ENCODE measurements at regions not wholly inside any gene's neighbourhood (a gene's known extent, or its start where the extent isn't known, plus 50 kb on each side); places are given as distances from the start of the nearest gene placed in this dataset.

DNA sequence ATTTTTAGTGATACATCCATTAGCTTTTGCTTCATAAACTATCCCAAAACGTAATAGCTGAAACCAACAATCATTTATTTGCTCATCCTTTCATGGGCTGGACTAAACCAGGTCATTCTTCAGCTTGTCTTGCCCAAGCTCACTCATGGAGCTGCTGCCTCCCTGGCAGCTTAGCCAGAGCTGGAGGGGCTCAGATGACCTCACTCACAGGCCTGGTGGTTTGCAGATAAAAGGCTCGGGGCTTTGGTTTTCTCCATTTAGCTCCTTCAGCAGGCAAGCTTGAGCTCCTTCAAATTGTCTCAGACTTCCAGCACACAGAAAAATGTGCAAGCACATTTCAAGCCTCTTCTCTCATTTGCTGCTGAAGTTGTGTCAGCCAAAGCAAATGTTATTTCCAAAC lies 139.1 kb downstream of the BTBD3 start:
- TF ChIP-seq KAT7 (CRISPR knock-in tag; IDR thresholded peaks at IDR 0.05; ENCODE audit: borderline replicate concordance) (no peak), ESRRA (CRISPR knock-in tag; IDR thresholded peaks at IDR 0.05; ENCODE audit: borderline replicate concordance) (no peak), TEAD1 (CRISPR knock-in tag; IDR thresholded peaks at IDR 0.05) (no peak), NFYB (CRISPR knock-in tag; conservative IDR thresholded peaks at IDR 0.05; ENCODE audit: low read depth) (no peak)
- TF ChIP-seq, protein P1, sequence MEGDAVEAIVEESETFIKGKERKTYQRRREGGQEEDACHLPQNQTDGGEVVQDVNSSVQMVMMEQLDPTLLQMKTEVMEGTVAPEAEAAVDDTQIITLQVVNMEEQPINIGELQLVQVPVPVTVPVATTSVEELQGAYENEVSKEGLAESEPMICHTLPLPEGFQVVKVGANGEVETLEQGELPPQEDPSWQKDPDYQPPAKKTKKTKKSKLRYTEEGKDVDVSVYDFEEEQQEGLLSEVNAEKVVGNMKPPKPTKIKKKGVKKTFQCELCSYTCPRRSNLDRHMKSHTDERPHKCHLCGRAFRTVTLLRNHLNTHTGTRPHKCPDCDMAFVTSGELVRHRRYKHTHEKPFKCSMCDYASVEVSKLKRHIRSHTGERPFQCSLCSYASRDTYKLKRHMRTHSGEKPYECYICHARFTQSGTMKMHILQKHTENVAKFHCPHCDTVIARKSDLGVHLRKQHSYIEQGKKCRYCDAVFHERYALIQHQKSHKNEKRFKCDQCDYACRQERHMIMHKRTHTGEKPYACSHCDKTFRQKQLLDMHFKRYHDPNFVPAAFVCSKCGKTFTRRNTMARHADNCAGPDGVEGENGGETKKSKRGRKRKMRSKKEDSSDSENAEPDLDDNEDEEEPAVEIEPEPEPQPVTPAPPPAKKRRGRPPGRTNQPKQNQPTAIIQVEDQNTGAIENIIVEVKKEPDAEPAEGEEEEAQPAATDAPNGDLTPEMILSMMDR (IDR thresholded peaks at IDR 0.05): no peak
- TF ChIP-seq, protein P2, sequence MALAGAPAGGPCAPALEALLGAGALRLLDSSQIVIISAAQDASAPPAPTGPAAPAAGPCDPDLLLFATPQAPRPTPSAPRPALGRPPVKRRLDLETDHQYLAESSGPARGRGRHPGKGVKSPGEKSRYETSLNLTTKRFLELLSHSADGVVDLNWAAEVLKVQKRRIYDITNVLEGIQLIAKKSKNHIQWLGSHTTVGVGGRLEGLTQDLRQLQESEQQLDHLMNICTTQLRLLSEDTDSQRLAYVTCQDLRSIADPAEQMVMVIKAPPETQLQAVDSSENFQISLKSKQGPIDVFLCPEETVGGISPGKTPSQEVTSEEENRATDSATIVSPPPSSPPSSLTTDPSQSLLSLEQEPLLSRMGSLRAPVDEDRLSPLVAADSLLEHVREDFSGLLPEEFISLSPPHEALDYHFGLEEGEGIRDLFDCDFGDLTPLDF (CRISPR knock-in tag; IDR thresholded peaks at IDR 0.05): no peak
- TF ChIP-seq, protein P3, sequence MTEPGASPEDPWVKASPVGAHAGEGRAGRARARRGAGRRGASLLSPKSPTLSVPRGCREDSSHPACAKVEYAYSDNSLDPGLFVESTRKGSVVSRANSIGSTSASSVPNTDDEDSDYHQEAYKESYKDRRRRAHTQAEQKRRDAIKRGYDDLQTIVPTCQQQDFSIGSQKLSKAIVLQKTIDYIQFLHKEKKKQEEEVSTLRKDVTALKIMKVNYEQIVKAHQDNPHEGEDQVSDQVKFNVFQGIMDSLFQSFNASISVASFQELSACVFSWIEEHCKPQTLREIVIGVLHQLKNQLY (CRISPR knock-in tag; IDR thresholded peaks at IDR 0.05): no peak
- TF ChIP-seq, protein P4, sequence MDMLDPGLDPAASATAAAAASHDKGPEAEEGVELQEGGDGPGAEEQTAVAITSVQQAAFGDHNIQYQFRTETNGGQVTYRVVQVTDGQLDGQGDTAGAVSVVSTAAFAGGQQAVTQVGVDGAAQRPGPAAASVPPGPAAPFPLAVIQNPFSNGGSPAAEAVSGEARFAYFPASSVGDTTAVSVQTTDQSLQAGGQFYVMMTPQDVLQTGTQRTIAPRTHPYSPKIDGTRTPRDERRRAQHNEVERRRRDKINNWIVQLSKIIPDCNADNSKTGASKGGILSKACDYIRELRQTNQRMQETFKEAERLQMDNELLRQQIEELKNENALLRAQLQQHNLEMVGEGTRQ (CRISPR knock-in tag; IDR thresholded peaks at IDR 0.05): no peak
- TF ChIP-seq, protein P5, sequence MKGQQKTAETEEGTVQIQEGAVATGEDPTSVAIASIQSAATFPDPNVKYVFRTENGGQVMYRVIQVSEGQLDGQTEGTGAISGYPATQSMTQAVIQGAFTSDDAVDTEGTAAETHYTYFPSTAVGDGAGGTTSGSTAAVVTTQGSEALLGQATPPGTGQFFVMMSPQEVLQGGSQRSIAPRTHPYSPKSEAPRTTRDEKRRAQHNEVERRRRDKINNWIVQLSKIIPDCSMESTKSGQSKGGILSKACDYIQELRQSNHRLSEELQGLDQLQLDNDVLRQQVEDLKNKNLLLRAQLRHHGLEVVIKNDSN (CRISPR knock-in tag; IDR thresholded peaks at IDR 0.05): no peak

Data from WTC11 (cell line).